ENCODE measurements at regions not wholly inside any gene's neighbourhood (a gene's known extent, or its start where the extent isn't known, plus 50 kb on each side); places are given as distances from the start of the nearest gene placed in this dataset.

- TF ChIP-seq CTCF (IDR thresholded peaks at IDR 0.05; ENCODE audit: low read length) (no peak), EZH2phosphoT487 (IDR thresholded peaks at IDR 0.05; ENCODE audit: low read length) (no peak)
These were observed 567.6 kb upstream of the MMS22L start for GRCh38 chr6:97850458-97851212.

Data from MM.1S (cell line).